ENCODE measurements at regions not wholly inside any gene's neighbourhood (a gene's known extent, or its start where the extent isn't known, plus 50 kb on each side); places are given as distances from the start of the nearest gene placed in this dataset.

DNA sequence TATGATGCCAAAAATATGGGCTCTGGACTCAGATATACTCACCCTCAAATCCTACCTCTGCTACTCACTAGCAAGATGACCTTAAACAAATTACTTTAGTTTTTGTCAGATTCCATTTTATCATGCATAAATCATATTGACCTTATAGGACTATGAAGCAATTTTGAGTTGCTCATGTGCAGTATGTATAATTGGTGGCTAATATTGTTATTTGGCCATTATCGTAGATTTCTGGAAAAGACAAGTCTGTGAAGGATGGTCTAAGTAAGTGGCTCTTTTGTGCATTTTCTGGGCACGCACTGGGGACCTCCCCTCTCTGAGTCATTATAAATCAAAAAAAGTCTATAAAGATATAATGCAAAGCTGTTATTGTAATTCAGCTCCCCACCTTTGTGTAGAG, 393.0 kb downstream of the FGF10 start:
- TF ChIP-seq POLR2A (IDR thresholded peaks at IDR 0.05): no peak
- TF ChIP-seq POLR2AphosphoS5 (IDR thresholded peaks at IDR 0.05): no peak
- no peak for TF ChIP-seq CTCF (IDR thresholded peaks at IDR 0.05 in 8 of 11, conservative IDR thresholded peaks at IDR 0.05 in 3 of 11)

Measured in spleen (tissue), 7 donors.